T-helper 1 cell (primary cell): ENCODE measurements at regions not wholly inside any gene's neighbourhood (a gene's known extent, or its start where the extent isn't known, plus 50 kb on each side); places are given as distances from the start of the nearest gene placed in this dataset.

Experiments
- DNase-seq, 5 donors: peaks; one replicate each; pipeline ENCODE4 v3.0.0-alpha.2; 2012 to 2020

GRCh38 chr3:115478359-115478758, 145.0 kb upstream of the GAP43 start:
- no peak for DNase-seq

GRCh38 chr3:115486880-115487279, 136.4 kb upstream of the GAP43 start:
- DNase-seq = no peak

- no peak for DNase-seq
These were observed 135.3 kb upstream of the GAP43 start for GRCh38 chr3:115487968-115488367.

- no peak for DNase-seq
These were observed 134.9 kb upstream of the GAP43 start for GRCh38 chr3:115488409-115488808.

- DNase-seq = no peak
These were observed 128.5 kb upstream of the GAP43 start for GRCh38 chr3:115494826-115495225.

GRCh38 chr3:115498421-115498820, 124.9 kb upstream of the GAP43 start:
- no peak for DNase-seq

- DNase-seq = no peak
These were observed 124.4 kb upstream of the GAP43 start for GRCh38 chr3:115498898-115499297.

GRCh38 chr3:115499666-115500065, 123.6 kb upstream of the GAP43 start:
- no peak for DNase-seq

GRCh38 chr3:115500795-115501194, 122.5 kb upstream of the GAP43 start:
- no peak for DNase-seq

GRCh38 chr3:115502128-115502527, 121.2 kb upstream of the GAP43 start:
- no peak for DNase-seq

- DNase-seq = no peak
These were observed 119.9 kb upstream of the GAP43 start for GRCh38 chr3:115503394-115503793.

- no peak for DNase-seq
These were observed 114.7 kb upstream of the GAP43 start for GRCh38 chr3:115508562-115508961.

- DNase-seq = peak in 1 of 5 donors; percentile 2
These were observed 110.5 kb upstream of the GAP43 start for GRCh38 chr3:115512565-115513415.

- DNase-seq = no peak
These were observed 109.9 kb upstream of the GAP43 start for GRCh38 chr3:115513416-115513800.

- DNase-seq = peak in 1 of 5 donors; percentile 0
These were observed 105.8 kb upstream of the GAP43 start for GRCh38 chr3:115517457-115518050.

GRCh38 chr3:115518100-115518852, 105.0 kb upstream of the GAP43 start:
- DNase-seq = no peak

GRCh38 chr3:115520241-115520640, 103.1 kb upstream of the GAP43 start:
- no peak for DNase-seq

- no peak for DNase-seq
These were observed 102.6 kb upstream of the GAP43 start for GRCh38 chr3:115520651-115521245.

- DNase-seq = no peak
These were observed 99.9 kb upstream of the GAP43 start for GRCh38 chr3:115523458-115523857.

- no peak for DNase-seq
These were observed 98.8 kb upstream of the GAP43 start for GRCh38 chr3:115524549-115524948.

GRCh38 chr3:115525731-115526130, 97.6 kb upstream of the GAP43 start:
- DNase-seq = no peak

- DNase-seq = no peak
These were observed 90.1 kb upstream of the GAP43 start for GRCh38 chr3:115533218-115533617.

- no peak for DNase-seq
These were observed 87.1 kb upstream of the GAP43 start for GRCh38 chr3:115536171-115536570.
